ENCODE measurements at regions not wholly inside any gene's neighbourhood (a gene's known extent, or its start where the extent isn't known, plus 50 kb on each side); places are given as distances from the start of the nearest gene placed in this dataset.

DNA sequence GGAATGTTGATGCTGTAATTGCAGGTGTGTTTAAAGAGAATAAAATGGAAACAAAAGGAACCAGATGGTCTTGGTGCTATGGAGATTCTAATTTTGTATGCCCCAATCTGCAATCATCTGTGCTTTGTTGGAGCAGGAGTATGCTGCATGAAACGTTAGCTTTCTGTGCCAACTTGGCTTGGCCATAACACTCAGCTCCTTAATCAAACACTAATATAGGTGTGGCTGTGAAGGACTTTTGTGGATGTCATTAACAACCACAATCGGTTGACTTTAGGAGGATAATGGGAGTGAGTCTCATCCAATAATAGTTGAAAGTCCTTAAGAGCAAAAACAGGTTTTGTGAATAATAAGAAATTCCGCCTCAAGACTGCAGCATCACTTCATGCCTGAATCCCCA lies 399.2 kb downstream of the NLGN4X start:
- POLR2A ChIA-PET = no interaction called here

DNA sequence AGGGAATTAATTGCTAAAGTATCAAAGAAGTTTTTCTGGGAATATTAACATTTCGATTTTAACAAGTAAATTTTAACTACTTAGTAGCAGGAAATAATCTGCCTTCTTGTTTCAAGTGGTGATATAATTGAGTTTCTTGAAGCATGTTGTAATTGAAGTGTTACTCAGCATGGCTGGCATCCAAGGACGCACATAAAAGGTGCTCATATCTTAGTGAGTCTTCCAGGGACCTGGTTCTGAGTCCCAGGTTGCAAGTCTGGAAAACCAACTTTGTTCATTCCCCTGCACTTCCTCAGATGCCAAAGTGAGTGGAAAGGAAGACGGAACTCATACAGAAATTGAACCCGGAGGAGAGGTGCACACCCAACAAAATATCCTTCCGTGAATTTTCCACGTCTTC lies 399.6 kb downstream of the NLGN4X start:
- DNase-seq (ENCODE audit: extremely low spot score) = no peak
- ChIA-PET POLR2A (no interaction called here), CTCF (no interaction called here)
- TF ChIP-seq CTBP1 (IDR thresholded peaks at IDR 0.05; ENCODE audit: borderline replicate concordance) = no peak
- TF ChIP-seq NFRKB (IDR thresholded peaks at IDR 0.05) = no peak
- no peak for TF ChIP-seq LEF1 (IDR thresholded peaks at IDR 0.05; ENCODE audit: borderline replicate concordance)
- TF ChIP-seq ZNF384 (IDR thresholded peaks at IDR 0.05) = no peak
- no peak for TF ChIP-seq L3MBTL2 (conservative IDR thresholded peaks at IDR 0.05)
- no peak for TF ChIP-seq FOXA1 (IDR thresholded peaks at IDR 0.05)
- TF ChIP-seq, protein P1, sequence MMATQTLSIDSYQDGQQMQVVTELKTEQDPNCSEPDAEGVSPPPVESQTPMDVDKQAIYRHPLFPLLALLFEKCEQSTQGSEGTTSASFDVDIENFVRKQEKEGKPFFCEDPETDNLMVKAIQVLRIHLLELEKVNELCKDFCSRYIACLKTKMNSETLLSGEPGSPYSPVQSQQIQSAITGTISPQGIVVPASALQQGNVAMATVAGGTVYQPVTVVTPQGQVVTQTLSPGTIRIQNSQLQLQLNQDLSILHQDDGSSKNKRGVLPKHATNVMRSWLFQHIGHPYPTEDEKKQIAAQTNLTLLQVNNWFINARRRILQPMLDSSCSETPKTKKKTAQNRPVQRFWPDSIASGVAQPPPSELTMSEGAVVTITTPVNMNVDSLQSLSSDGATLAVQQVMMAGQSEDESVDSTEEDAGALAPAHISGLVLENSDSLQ (IDR thresholded peaks at IDR 0.05) = no peak
- TF ChIP-seq FOXM1 (IDR thresholded peaks at IDR 0.05; ENCODE audit: borderline replicate concordance) = no peak
- no peak for TF ChIP-seq ARNT (IDR thresholded peaks at IDR 0.05)
- no peak for TF ChIP-seq BHLHE40 (IDR thresholded peaks at IDR 0.05; ENCODE audit: borderline replicate concordance)
- no peak for TF ChIP-seq SP1 (IDR thresholded peaks at IDR 0.05)
- TF ChIP-seq SUZ12 (IDR thresholded peaks at IDR 0.05) = no peak
- TF ChIP-seq HDGF (IDR thresholded peaks at IDR 0.05; ENCODE audit: borderline replicate concordance) = no peak
- TF ChIP-seq ELF4 (IDR thresholded peaks at IDR 0.05) = no peak
- no peak for TF ChIP-seq TARDBP (IDR thresholded peaks at IDR 0.05)
- TF ChIP-seq FOXK2 (IDR thresholded peaks at IDR 0.05) = no peak

More for the DNA sequence above, 399.2 kb downstream of the NLGN4X start:
- DNase-seq (ENCODE audit: extremely low spot score) = no peak
- TF ChIP-seq, protein P1 (IDR thresholded peaks at IDR 0.05) = no peak
- no peak for TF ChIP-seq HDGF (IDR thresholded peaks at IDR 0.05; ENCODE audit: borderline replicate concordance)
- no peak for TF ChIP-seq FOXK2 (IDR thresholded peaks at IDR 0.05)
- TF ChIP-seq L3MBTL2 (conservative IDR thresholded peaks at IDR 0.05) = no peak
- CTCF ChIA-PET = no interaction called here

DNA sequence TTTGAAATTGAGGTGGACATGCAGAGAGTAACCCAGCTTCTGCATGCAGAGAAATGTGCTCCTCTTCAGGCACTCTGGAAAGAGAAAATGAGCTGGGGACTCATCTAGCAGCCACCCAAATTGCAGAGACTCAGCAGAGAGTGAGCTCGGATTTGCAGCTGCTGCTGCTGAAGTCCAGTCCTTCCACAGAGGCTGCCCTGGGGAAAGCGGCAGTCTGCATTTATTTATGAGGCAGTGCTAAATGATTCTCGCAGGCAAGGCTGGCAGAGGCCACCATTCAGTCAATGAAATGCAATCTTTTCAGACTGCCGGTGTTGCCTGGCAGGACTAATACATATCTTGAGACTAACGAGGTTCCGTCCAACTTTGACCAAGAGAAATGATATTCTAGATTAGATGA lies 404.8 kb downstream of the NLGN4X start:
- ChIA-PET CTCF (no interaction called here), POLR2A (no interaction called here)
- DNase-seq (ENCODE audit: extremely low spot score) = no peak
- TF ChIP-seq SUZ12 (IDR thresholded peaks at IDR 0.05) = no peak

DNA sequence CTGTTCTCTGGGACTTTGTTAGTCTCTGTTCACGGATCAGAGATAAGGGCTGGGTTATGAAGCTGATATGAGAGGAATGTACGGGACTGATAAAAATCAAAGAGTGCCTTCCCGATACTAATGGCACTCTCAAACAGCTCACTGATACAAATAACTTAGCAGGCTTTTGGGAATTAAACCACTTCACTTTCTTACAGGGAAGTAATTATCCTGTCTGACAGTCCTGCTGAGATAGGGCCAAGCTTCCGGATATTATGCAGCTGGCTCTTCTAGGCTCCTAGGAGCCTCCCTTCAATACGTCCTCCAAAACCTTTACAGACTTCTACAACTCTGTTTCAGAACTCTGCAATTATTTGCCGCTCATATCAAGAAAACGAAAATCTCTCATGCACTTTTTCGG lies 418.0 kb downstream of the NLGN4X start:
- TF ChIP-seq L3MBTL2 (conservative IDR thresholded peaks at IDR 0.05) = no peak
- no peak for TF ChIP-seq FOXM1 (IDR thresholded peaks at IDR 0.05; ENCODE audit: borderline replicate concordance)
- TF ChIP-seq, protein P1 (IDR thresholded peaks at IDR 0.05) = no peak
- TF ChIP-seq FOXK2 (IDR thresholded peaks at IDR 0.05) = no peak
- TF ChIP-seq SUZ12 (IDR thresholded peaks at IDR 0.05) = no peak
- TF ChIP-seq CTBP1 (IDR thresholded peaks at IDR 0.05; ENCODE audit: borderline replicate concordance) = no peak
- no peak for TF ChIP-seq FOXA1 (IDR thresholded peaks at IDR 0.05)
- no peak for TF ChIP-seq BHLHE40 (IDR thresholded peaks at IDR 0.05; ENCODE audit: borderline replicate concordance)
- TF ChIP-seq HDGF (IDR thresholded peaks at IDR 0.05; ENCODE audit: borderline replicate concordance) = no peak
- no peak for TF ChIP-seq ZNF384 (IDR thresholded peaks at IDR 0.05)
- TF ChIP-seq TARDBP (IDR thresholded peaks at IDR 0.05) = no peak
- TF ChIP-seq NFRKB (IDR thresholded peaks at IDR 0.05) = no peak
- no peak for TF ChIP-seq SP1 (IDR thresholded peaks at IDR 0.05)
- DNase-seq (ENCODE audit: extremely low spot score) = no peak
- POLR2A ChIA-PET = no interaction called here
- CTCF ChIA-PET = no interaction called here

DNA sequence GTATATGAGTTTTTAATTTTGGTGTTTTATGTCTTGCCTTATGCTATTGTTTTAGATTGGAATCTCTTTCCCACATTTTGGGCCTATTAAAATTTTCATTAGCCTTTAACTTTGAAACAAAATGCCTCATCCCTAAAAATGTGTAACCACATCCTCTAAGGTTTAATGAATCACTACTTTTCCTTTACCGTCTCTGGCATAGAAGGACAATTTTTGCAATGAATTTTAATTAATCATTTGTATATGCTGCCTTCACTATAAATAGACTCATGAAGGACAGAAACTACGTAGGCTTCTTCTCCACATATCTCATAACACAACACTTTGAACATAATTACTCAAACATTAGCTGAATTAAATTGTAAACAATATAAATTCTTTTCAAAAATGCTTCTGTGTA lies 421.5 kb downstream of the NLGN4X start:
- CTCF ChIA-PET = no interaction called here
- no peak for TF ChIP-seq FOXA1 (IDR thresholded peaks at IDR 0.05)
- TF ChIP-seq BHLHE40 (IDR thresholded peaks at IDR 0.05; ENCODE audit: borderline replicate concordance) = no peak
- POLR2A ChIA-PET = no interaction called here
- DNase-seq (ENCODE audit: extremely low spot score) = no peak

DNA sequence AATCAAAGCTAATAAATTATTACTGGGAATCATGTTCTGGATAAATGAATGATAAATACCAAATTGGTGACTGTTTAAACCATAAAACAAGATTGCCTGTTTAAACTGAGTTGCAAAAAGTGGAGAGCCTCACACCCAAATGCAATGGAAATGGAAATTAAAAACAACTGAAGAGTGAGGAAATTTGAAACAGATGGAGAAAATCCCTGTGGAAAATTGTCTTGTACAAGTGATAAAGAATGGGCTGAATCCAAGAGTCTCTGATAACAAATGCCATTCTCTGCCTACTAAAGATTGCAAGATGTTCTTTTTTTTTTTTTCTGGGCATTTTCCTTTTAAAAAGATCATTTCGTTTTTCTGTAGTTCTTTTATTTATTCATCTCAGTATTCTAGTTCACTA lies 426.3 kb downstream of the NLGN4X start:
- CTCF ChIA-PET = no interaction called here
- TF ChIP-seq SP1 (IDR thresholded peaks at IDR 0.05) (no peak), FOXK2 (IDR thresholded peaks at IDR 0.05) (no peak), FOXA1 (IDR thresholded peaks at IDR 0.05) (no peak), ELF4 (IDR thresholded peaks at IDR 0.05) (no peak), NFRKB (IDR thresholded peaks at IDR 0.05) (no peak)
- DNase-seq (ENCODE audit: extremely low spot score) = no peak
- POLR2A ChIA-PET = no interaction called here

DNA sequence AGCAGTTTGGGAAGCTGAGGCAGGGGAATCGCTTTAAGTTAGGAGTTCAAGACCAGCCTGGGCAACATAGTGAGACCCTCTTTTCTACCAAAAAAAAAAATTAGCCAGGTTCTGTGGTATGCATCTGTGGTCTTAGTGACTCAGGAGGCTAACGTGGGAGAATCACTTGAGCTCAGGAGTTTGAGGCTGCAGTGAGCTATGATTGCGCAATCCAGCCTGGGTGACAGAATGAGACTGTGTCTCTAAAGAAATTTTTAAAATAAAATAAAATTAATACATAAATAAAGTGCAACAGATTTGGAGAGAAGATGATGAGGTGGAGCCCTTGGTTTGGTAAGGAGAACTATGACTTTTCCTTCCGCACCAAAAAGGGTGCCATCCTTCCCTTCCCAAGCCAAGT lies 436.9 kb downstream of the NLGN4X start:
- no peak for DNase-seq (ENCODE audit: extremely low spot score)
- ChIA-PET POLR2A (no interaction called here), CTCF (no interaction called here)
- no peak for TF ChIP-seq BHLHE40 (IDR thresholded peaks at IDR 0.05; ENCODE audit: borderline replicate concordance)
- no peak for TF ChIP-seq ZNF384 (IDR thresholded peaks at IDR 0.05)
- no peak for TF ChIP-seq CTBP1 (IDR thresholded peaks at IDR 0.05; ENCODE audit: borderline replicate concordance)
- TF ChIP-seq HDGF (IDR thresholded peaks at IDR 0.05; ENCODE audit: borderline replicate concordance) = no peak
- no peak for TF ChIP-seq FOXK2 (IDR thresholded peaks at IDR 0.05)
- TF ChIP-seq ELF4 (IDR thresholded peaks at IDR 0.05) = no peak
- TF ChIP-seq FOXM1 (IDR thresholded peaks at IDR 0.05; ENCODE audit: borderline replicate concordance) = no peak
- TF ChIP-seq FOXA1 (IDR thresholded peaks at IDR 0.05) = no peak

DNA sequence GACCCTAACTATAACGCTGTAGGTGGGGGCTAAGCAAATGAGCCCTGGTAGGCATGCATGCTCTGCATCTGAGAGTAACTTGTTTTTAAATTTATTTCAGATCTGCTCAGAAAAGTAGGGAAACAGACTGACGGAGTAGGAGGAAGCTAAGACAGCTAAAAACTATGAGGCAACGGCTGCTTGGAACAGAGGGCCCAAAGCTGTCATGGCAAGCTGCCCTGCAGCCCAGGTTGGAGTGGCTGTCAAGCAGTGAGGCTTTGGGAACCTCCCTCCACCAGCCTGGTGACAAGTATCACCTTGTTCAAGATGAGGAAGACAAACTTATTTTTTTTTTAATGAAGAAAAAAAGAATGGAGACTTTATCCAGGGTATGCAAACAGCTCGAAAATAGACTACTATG lies 439.8 kb downstream of the NLGN4X start:
- DNase-seq (ENCODE audit: extremely low spot score) = no peak
- TF ChIP-seq ELF4 (IDR thresholded peaks at IDR 0.05) = no peak
- no peak for TF ChIP-seq FOXK2 (IDR thresholded peaks at IDR 0.05)
- TF ChIP-seq BHLHE40 (IDR thresholded peaks at IDR 0.05; ENCODE audit: borderline replicate concordance) = no peak
- no peak for TF ChIP-seq LEF1 (IDR thresholded peaks at IDR 0.05; ENCODE audit: borderline replicate concordance)
- TF ChIP-seq SP1 (IDR thresholded peaks at IDR 0.05) = no peak
- TF ChIP-seq TARDBP (IDR thresholded peaks at IDR 0.05) = no peak
- TF ChIP-seq FOXM1 (IDR thresholded peaks at IDR 0.05; ENCODE audit: borderline replicate concordance) = no peak
- no peak for TF ChIP-seq FOXA1 (IDR thresholded peaks at IDR 0.05)
- no peak for TF ChIP-seq ZNF384 (IDR thresholded peaks at IDR 0.05)
- TF ChIP-seq NFRKB (IDR thresholded peaks at IDR 0.05) = no peak
- no peak for TF ChIP-seq ARNT (IDR thresholded peaks at IDR 0.05)
- TF ChIP-seq L3MBTL2 (conservative IDR thresholded peaks at IDR 0.05) = no peak
- TF ChIP-seq, protein P1 (IDR thresholded peaks at IDR 0.05) = no peak
- no peak for TF ChIP-seq SUZ12 (IDR thresholded peaks at IDR 0.05)
- TF ChIP-seq CTBP1 (IDR thresholded peaks at IDR 0.05; ENCODE audit: borderline replicate concordance) = no peak
- TF ChIP-seq HDGF (IDR thresholded peaks at IDR 0.05; ENCODE audit: borderline replicate concordance) = no peak
- POLR2A ChIA-PET = no interaction called here
- CTCF ChIA-PET = no interaction called here
